Mucosa of gallbladder (tissue), 1 donor: ENCODE measurements at regions not wholly inside any gene's neighbourhood (a gene's known extent, or its start where the extent isn't known, plus 50 kb on each side); places are given as distances from the start of the nearest gene placed in this dataset.

Source experiments
- DNase-seq: peaks from one replicate; pipeline ENCODE4 v3.0.0-alpha.2; 2020; ENCODE audit warnings: low spot score
- donor health status: DM: no; HTN: no; CAD: no.

- no peak for DNase-seq
Observed at GRCh38 chr2:122873951-122874350, 1118.5 kb downstream of the TSN start.

- DNase-seq, result no peak
Observed at GRCh38 chr2:122875091-122875865, 1119.8 kb downstream of the TSN start.

GRCh38 chr2:122883849-122884248, 1128.4 kb downstream of the TSN start:
- no peak for DNase-seq

- DNase-seq, result no peak
Observed at GRCh38 chr2:122884889-122885288, 1129.4 kb downstream of the TSN start.

GRCh38 chr2:122885436-122885835, 1130.0 kb downstream of the TSN start:
- DNase-seq, result no peak

GRCh38 chr2:122886479-122887145, 1131.2 kb downstream of the TSN start:
- DNase-seq, result no peak

- DNase-seq, result no peak
Observed at GRCh38 chr2:122899614-122900013, 1125.5 kb upstream of the CNTNAP5 start.

GRCh38 chr2:122905431-122905830, 1119.7 kb upstream of the CNTNAP5 start:
- no peak for DNase-seq

- DNase-seq, result no peak
Observed at GRCh38 chr2:122908159-122908558, 1116.9 kb upstream of the CNTNAP5 start.

- DNase-seq, result no peak
Observed at GRCh38 chr2:122927197-122927596, 1097.9 kb upstream of the CNTNAP5 start.

- no peak for DNase-seq
Observed at GRCh38 chr2:122927710-122928557, 1097.2 kb upstream of the CNTNAP5 start.

GRCh38 chr2:122929347-122929746, 1095.7 kb upstream of the CNTNAP5 start:
- no peak for DNase-seq

GRCh38 chr2:122935506-122935905, 1089.6 kb upstream of the CNTNAP5 start:
- no peak for DNase-seq

GRCh38 chr2:122939796-122940195, 1085.3 kb upstream of the CNTNAP5 start:
- no peak for DNase-seq

- no peak for DNase-seq
Observed at GRCh38 chr2:122949523-122949922, 1075.6 kb upstream of the CNTNAP5 start.

- DNase-seq, result no peak
Observed at GRCh38 chr2:122955776-122956175, 1069.3 kb upstream of the CNTNAP5 start.

GRCh38 chr2:122960759-122961641, 1064.1 kb upstream of the CNTNAP5 start:
- DNase-seq, result no peak

GRCh38 chr2:122966461-122966860, 1058.6 kb upstream of the CNTNAP5 start:
- DNase-seq, result no peak

GRCh38 chr2:122977580-122977979, 1047.5 kb upstream of the CNTNAP5 start:
- no peak for DNase-seq

GRCh38 chr2:122980671-122981070, 1044.4 kb upstream of the CNTNAP5 start:
- no peak for DNase-seq

- DNase-seq, result no peak
Observed at GRCh38 chr2:122982936-122983335, 1042.2 kb upstream of the CNTNAP5 start.
